Superior temporal gyrus (tissue), 1 donor: ENCODE measurements at regions not wholly inside any gene's neighbourhood (a gene's known extent, or its start where the extent isn't known, plus 50 kb on each side); places are given as distances from the start of the nearest gene placed in this dataset.
"Not testable (repeated sequence)": the region's sequence is repeated elsewhere in the genome, so short reads cannot be mapped to it uniquely, and the experiment has no call there.

Experiments used
- DNase-seq: peaks from one replicate; pipeline ENCODE4 v3.0.0-alpha.2; 2016; ENCODE audit errors: extremely low spot score

DNA sequence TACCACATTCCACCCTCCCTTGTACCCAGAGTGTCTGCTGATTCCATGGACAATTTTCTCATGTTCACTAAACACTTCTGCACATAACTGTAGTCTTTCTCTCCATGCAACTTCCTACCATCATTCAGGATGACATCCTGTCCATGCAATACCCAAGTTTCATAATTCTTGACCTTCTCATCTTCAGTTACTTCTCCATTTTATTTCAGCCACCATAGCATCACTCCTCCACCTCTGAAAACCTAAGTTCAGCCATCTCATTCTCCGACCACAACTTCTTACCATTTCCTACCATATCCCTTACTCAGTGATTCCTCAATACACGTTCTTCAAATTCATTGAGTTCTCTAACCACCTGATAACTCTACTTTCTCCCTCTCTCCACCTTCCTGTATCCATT is 216.5 kb upstream of the TENT5A start:
- no peak for DNase-seq

- DNase-seq: no peak
Observed at GRCh38 chr6:81966968-81967367, 214.5 kb upstream of the TENT5A start.

GRCh38 chr6:81962198-81962597 is 209.7 kb upstream of the TENT5A start:
- DNase-seq: no peak

- DNase-seq: no peak
Observed at GRCh38 chr6:81950877-81951276, 198.4 kb upstream of the TENT5A start.

DNA sequence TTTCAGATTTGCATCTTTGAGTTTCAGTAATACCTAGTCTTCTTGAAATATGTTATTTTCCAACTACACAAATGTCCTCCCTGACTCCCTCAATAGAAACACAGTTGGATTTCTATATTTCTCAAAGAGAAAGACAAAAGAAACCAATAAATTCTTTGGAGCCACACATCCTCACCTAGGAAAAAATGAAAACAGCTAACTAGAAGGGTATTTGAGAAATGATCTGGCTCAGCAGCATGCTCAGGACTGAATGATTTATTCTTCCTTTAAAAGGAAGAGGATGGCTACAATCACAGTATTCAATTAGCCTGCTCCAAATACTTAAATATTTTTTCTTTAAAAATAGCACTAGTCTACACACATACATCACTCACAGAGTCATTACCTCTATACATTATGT is 196.4 kb upstream of the TENT5A start:
- no peak for DNase-seq

- DNase-seq: not testable (repeated sequence)
Observed at GRCh38 chr6:81948196-81948595, 195.7 kb upstream of the TENT5A start.

- no peak for DNase-seq
Observed at GRCh38 chr6:81944661-81945060, 192.2 kb upstream of the TENT5A start.

DNA sequence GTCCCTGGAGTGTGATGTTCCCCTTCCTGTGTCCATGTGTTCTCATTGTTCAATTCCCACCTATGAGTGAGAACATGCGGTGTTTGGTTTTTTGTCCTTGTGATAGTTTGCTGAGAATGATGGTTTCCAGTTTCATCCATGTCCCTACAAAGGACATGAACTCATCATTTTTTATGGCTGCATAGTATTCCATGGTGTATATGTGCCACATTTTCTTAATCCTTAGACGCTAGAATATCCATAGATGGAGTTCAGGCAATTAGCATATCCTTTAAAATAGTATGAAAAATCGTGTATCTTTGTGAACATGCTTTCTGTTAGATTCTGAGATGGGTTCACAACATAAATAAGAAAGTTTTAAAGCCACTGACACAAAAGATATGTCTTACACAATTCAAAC is 190.4 kb upstream of the TENT5A start:
- not testable (repeated sequence) for DNase-seq

- no peak for DNase-seq
Observed at GRCh38 chr6:81942067-81942370, 189.5 kb upstream of the TENT5A start.

- DNase-seq: no peak
Observed at GRCh38 chr6:81940451-81940985, 188.0 kb upstream of the TENT5A start.

DNA sequence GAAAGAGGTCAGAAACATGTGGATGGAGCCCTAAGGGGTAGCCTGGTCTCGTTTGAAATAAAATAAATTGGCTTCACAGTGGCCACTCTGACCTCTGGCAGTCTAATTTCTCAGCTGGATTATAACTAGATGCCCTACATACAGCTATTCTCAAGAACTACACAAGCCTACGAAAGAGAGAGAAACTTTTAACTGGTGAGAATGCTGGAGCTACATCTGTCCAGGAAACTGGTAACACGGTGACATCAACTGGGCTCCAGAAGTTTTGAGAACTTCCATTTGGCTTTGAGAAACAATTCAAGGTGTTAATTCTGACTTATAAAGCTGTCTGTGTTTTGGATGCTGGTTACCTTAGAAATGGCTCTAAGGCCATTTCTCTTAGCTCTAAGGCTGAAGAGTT is 187.3 kb upstream of the TENT5A start:
- no peak for DNase-seq

DNA sequence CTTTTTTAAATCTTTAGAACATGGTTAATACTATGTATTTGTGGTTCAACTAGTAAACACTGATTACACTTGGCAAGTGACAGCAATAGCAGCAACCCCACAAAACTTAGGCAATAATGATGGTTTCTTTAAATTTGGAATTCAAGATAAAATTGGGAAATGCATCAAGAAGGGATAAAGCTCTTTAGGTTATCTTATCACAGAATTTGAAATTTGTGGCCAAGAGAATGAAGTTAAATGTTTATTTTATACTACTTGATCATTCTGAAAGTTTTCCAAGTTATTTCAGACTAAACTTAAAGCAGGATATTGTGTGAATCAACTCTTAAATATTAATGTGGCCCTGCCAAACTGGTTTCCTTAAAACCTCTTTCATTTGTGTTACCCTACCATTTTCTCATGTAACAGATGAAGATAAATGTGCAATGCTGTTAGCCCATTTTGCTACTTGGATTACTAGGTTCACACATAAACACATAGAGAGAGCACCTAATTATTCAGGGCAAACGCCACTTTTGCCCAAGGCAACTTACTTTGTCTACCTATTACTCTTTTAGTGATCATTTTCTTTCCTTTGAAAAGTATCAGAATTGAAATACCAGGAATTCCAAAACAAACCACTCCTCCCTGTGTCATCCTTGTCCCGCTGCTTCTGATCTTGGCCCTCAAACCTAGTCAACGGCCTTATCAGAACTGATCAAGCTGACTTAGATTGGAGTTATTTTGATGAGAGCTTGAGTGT is 186.7 kb upstream of the TENT5A start:
- DNase-seq: no peak

DNA sequence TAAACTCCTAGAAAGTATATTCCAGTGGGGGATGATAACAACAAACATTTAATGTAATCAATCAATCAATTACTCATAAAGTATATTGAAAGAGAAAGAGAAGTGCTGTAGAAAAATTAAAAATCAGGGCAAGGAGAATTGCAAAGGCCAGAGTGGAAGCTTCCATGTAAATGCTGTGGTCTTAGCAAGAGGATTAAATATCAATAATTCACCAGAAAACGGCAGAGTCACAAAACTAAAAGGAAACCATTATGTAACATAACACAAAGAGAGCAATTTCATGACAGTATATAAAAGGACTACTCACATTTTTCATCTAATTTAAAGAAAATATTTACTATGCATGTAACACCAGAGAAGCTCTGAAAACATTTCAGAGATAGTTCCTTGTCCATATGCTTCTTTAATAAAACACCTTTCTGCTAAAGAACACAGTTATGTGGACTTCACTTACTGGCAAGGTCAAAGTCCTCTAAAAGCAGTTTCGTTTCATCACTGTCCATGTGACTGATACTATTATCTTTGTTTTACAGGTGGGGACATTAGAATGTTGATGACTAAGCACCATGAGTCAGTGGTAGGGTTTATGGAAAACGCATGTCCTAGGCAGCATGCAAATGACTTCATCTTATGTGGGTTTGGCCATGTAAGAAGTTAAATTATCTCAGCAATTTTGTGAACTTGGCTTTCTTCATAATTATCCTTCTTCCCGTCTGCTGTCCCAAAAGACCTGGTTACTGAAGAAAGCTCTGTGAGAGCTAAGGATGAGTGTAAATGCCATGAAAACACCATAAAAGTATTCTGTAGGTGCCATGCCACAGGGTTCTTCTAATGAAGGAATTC is 185.8 kb upstream of the TENT5A start:
- no peak for DNase-seq

DNA sequence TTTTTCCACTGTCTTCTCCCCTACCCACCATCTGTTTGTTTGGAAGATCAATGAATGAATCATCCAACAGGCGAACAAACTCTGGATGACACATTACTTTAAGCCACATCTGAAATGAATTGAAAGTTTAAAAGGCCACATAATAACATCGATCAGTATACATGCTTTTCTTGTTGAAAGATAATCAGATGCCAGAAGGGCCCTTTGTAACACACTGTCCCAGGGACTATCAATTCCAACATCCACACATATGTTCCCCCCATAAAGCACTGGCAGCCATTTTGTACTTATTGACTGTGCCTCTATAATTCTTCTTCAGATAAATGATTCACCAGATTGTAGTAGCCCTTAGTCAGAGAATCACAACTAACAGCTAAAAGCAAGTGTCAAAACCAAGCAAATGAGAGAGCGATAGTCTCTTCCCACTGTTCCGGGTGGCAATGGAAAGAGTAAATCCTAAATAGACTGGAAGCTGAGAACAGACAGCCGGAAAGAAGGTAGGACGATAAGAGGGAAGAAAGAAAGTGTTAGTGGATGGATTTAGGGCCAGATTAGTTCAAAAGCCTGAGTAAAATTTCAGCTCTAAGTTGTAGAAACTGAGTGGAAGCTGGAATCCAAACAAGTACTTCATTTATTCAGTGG is 184.9 kb upstream of the TENT5A start:
- no peak for DNase-seq

GRCh38 chr6:81934936-81935335 is 182.5 kb upstream of the TENT5A start:
- DNase-seq: no peak

DNA sequence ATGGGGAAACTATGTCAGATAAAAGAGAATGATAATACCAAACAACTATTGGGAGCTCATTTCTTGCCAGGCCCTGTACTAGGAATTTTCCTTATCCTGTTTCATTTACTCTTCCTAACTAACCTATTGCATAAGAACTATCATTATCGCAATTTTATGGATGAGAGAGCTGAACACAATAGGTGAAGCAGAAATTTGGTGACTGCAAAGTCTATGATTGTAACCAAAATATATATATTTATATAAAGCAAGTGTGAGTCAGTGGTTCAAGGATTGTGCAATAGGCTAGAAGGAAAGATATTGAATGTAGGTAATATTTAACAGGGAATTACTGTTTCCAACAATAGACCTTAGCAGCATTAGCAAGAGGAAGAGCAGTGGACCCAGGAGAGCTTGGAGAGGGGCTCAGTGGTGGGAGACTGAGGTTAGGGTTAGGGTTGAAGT is 181.1 kb upstream of the TENT5A start:
- DNase-seq: no peak

DNA sequence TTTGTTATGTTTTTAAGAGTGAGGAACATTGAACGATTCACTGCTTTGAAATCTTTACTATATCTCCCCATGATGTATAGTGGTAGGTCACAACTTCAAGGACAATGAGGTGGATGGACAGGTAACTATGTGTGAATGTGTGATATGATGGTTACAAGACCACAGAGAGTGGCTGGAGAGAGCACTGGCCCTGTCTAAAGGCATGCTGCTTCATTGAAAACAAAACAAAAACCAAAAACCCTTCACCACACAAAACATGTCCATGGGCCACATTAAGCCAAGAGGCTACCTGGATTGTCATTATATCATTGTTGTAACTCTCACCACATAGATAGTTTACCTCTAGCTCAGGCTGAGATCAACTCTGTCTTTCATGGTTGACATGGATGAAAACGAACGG is 180.6 kb upstream of the TENT5A start:
- no peak for DNase-seq

GRCh38 chr6:81932448-81932847 is 180.0 kb upstream of the TENT5A start:
- DNase-seq: not testable (repeated sequence)

- DNase-seq: no peak
Observed at GRCh38 chr6:81929828-81930227, 177.3 kb upstream of the TENT5A start.

GRCh38 chr6:81925201-81925600 is 172.7 kb upstream of the TENT5A start:
- no peak for DNase-seq

DNA sequence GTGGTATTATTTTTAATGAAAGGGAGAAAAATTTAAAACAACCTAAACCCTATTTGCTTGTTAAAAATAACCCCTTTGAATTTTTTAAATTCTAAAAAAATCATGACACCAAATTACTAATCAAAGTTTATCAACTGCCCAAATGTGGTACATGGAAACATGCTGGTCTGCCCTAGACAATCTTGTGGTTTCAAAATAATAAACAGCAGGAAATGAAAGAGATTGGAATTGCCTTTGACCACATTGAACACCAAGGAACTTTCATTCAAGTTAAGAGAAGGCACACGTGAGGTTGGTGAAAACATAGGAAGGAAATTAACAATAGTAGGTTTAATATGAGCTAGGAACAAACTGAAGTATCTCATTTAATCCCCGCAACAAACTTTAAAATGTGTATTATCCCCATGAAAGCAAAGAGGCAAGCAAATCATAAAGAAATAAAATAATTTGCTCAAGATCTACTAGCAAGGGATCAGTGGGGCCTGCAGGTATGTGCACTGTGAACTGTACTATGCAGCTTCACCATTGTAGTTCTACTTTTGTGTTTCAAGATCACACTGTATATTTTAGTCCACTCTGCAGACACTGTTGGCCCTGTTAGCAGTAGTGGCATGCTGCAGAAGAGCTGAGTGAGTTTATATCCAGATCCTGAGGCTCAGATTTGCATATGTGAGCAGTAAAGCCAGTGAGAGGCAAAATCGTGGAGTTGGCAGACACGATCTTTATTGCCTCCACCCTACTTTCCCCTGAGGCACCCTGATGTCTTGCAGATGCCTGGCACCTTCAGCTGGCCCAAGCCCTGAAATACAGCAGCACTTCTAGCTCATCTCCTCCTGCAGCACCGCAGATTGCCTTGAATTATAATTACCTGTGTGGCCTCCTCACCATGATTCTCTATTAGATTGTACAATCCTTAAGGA is 157.8 kb upstream of the TENT5A start:
- DNase-seq: no peak
